ENCODE measurements at regions not wholly inside any gene's neighbourhood (a gene's known extent, or its start where the extent isn't known, plus 50 kb on each side); places are given as distances from the start of the nearest gene placed in this dataset.

DNA sequence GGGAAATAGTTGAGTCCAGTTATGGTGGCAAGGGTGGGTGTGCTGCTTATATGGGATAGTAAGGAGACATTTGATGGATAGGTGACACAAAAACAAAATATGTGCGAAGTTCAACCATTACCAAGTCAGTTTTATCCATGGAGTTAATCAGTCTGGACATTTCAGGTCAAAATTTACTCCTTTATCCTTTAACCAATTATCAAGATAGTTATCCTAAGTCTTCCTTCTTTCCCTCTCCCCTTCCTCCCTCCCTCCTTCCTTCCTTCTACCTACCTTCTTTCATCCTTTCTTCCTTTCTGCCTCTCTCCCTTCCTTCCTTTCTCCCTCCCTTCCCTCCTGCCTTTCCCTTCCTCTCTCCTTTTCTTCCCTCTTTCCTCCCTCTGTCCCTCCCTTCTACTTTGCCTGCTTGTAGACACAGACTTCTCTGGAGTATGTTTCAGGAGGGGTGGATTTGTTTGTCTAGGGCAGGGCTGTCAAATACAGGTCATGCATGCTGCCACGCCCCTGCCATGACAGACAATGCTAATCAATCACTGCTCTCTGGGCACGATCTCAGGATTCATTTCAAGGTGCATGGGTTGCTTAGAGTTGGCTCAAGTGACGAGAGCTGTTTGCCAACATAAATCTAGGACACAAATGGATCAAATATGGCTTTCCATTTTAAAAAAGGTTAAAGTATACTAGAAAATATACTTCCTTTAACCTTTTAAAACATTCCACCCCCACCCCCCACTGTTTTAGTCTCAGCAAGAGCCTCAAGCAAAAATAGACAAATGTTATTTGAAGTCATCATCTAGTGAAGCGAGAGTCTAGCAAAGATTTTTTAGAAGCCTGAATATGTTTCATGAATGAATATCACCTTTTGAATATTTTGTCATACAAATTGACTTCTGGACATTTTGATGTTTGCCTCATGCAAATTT is 281.6 kb upstream of the CITED2 start (continued):
- peak; percentile 16; the same call in 1 of the 2 replicates for TF ChIP-seq ARID1B (IDR thresholded peaks at IDR 0.05)
- TF ChIP-seq, protein P1, sequence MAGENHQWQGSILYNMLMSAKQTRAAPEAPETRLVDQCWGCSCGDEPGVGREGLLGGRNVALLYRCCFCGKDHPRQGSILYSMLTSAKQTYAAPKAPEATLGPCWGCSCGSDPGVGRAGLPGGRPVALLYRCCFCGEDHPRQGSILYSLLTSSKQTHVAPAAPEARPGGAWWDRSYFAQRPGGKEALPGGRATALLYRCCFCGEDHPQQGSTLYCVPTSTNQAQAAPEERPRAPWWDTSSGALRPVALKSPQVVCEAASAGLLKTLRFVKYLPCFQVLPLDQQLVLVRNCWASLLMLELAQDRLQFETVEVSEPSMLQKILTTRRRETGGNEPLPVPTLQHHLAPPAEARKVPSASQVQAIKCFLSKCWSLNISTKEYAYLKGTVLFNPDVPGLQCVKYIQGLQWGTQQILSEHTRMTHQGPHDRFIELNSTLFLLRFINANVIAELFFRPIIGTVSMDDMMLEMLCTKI (IDR thresholded peaks at IDR 0.05; ENCODE audit: partially characterized antibody), result no peak
- no peak for TF ChIP-seq CREB5 (CRISPR knock-in tag; IDR thresholded peaks at IDR 0.05)
- no peak for TF ChIP-seq ZNF766 (CRISPR knock-in tag; conservative IDR thresholded peaks at IDR 0.05)
- TF ChIP-seq ZNF197 (CRISPR knock-in tag; IDR thresholded peaks at IDR 0.05; ENCODE audit: low read depth), result no peak
- TF ChIP-seq KDM1A (IDR thresholded peaks at IDR 0.05), result peak; percentile 55 to 59; a peak in 3 of 4 replicates
- TF ChIP-seq YBX1 (IDR thresholded peaks at IDR 0.05), result peak; percentile 37; the same call in 1 of the 2 replicates
- TF ChIP-seq, protein P2, sequence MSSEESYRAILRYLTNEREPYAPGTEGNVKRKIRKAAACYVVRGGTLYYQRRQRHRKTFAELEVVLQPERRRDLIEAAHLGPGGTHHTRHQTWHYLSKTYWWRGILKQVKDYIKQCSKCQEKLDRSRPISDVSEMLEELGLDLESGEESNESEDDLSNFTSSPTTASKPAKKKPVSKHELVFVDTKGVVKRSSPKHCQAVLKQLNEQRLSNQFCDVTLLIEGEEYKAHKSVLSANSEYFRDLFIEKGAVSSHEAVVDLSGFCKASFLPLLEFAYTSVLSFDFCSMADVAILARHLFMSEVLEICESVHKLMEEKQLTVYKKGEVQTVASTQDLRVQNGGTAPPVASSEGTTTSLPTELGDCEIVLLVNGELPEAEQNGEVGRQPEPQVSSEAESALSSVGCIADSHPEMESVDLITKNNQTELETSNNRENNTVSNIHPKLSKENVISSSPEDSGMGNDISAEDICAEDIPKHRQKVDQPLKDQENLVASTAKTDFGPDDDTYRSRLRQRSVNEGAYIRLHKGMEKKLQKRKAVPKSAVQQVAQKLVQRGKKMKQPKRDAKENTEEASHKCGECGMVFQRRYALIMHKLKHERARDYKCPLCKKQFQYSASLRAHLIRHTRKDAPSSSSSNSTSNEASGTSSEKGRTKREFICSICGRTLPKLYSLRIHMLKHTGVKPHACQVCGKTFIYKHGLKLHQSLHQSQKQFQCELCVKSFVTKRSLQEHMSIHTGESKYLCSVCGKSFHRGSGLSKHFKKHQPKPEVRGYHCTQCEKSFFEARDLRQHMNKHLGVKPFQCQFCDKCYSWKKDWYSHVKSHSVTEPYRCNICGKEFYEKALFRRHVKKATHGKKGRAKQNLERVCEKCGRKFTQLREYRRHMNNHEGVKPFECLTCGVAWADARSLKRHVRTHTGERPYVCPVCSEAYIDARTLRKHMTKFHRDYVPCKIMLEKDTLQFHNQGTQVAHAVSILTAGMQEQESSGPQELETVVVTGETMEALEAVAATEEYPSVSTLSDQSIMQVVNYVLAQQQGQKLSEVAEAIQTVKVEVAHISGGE (CRISPR knock-in tag; IDR thresholded peaks at IDR 0.05), result no peak
- no peak for TF ChIP-seq CUX1 (CRISPR knock-in tag; IDR thresholded peaks at IDR 0.05)
- TF ChIP-seq, protein P3, sequence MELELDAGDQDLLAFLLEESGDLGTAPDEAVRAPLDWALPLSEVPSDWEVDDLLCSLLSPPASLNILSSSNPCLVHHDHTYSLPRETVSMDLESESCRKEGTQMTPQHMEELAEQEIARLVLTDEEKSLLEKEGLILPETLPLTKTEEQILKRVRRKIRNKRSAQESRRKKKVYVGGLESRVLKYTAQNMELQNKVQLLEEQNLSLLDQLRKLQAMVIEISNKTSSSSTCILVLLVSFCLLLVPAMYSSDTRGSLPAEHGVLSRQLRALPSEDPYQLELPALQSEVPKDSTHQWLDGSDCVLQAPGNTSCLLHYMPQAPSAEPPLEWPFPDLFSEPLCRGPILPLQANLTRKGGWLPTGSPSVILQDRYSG (tag; conservative IDR thresholded peaks at IDR 0.05; ENCODE audit: low read depth), result no peak
- TF ChIP-seq ARHGAP35 (IDR thresholded peaks at IDR 0.05; ENCODE audit: partially characterized antibody), result no peak

All from K562 (cell line).